ENCODE measurements at regions not wholly inside any gene's neighbourhood (a gene's known extent, or its start where the extent isn't known, plus 50 kb on each side); places are given as distances from the start of the nearest gene placed in this dataset.

- TF ChIP-seq CTCF (IDR thresholded peaks at IDR 0.05; ENCODE audit: borderline replicate concordance, insufficient read depth, low read depth, low read length): no peak
Measured at GRCh38 chr7:4549681-4550080, 132.4 kb upstream of the FOXK1 start.

GRCh38 chr7:4550117-4550516 lies 132.0 kb upstream of the FOXK1 start:
- TF ChIP-seq CTCF (IDR thresholded peaks at IDR 0.05; ENCODE audit: borderline replicate concordance, insufficient read depth, low read depth, low read length): no peak
- H3K4me3 ChIP-seq (ENCODE audit: low read depth, low read length): no peak overlapping the region

More at GRCh38 chr7:4549681-4550080, 132.4 kb upstream of the FOXK1 start:
- no peak overlapping the region for H3K4me3 ChIP-seq (ENCODE audit: low read depth, low read length)

GRCh38 chr7:4552985-4553384 lies 129.1 kb upstream of the FOXK1 start:
- TF ChIP-seq CTCF (IDR thresholded peaks at IDR 0.05; ENCODE audit: borderline replicate concordance, insufficient read depth, low read depth, low read length): no peak
- H3K4me3 ChIP-seq (ENCODE audit: low read depth, low read length): no peak overlapping the region

- no peak for TF ChIP-seq CTCF (IDR thresholded peaks at IDR 0.05; ENCODE audit: borderline replicate concordance, insufficient read depth, low read depth, low read length)
Measured at GRCh38 chr7:4556868-4557793, 125.0 kb upstream of the FOXK1 start.

GRCh38 chr7:4561795-4562194 lies 120.3 kb upstream of the FOXK1 start:
- no peak overlapping the region for H3K4me3 ChIP-seq (ENCODE audit: low read depth, low read length)
- no peak for TF ChIP-seq CTCF (IDR thresholded peaks at IDR 0.05; ENCODE audit: borderline replicate concordance, insufficient read depth, low read depth, low read length)

More at GRCh38 chr7:4556868-4557793, 125.0 kb upstream of the FOXK1 start:
- no peak overlapping the region for H3K4me3 ChIP-seq (ENCODE audit: low read depth, low read length)

GRCh38 chr7:4566714-4567113 lies 115.4 kb upstream of the FOXK1 start:
- no peak for TF ChIP-seq CTCF (IDR thresholded peaks at IDR 0.05; ENCODE audit: borderline replicate concordance, insufficient read depth, low read depth, low read length)
- H3K4me3 ChIP-seq (ENCODE audit: low read depth, low read length): no peak overlapping the region

- H3K4me3 ChIP-seq (ENCODE audit: low read depth, low read length): no peak overlapping the region
- no peak for TF ChIP-seq CTCF (IDR thresholded peaks at IDR 0.05; ENCODE audit: borderline replicate concordance, insufficient read depth, low read depth, low read length)
Measured at GRCh38 chr7:4574851-4575250, 107.2 kb upstream of the FOXK1 start.

All from GM12875 (cell line).